GM10266 (cell line): ENCODE measurements at regions not wholly inside any gene's neighbourhood (a gene's known extent, or its start where the extent isn't known, plus 50 kb on each side); places are given as distances from the start of the nearest gene placed in this dataset.

ENCODE experiments used
- DNase-seq: peaks from one replicate; pipeline ENCODE4 v3.0.0; 2012; ENCODE audit errors: extremely low spot score
- CTCF ChIP-seq: IDR thresholded peaks from 2 replicates; pipeline ENCODE4 v1.5.1; 2012; ENCODE audit warnings: mild to moderate bottlenecking, low read depth; ENCODE audit not compliant: control insufficient read depth, insufficient read depth; ENCODE audit errors: missing control alignments

- no peak for DNase-seq
Measured at GRCh38 chr2:74759986-74760385, 73.9 kb upstream of the HK2 start.

GRCh38 chr2:74760875-74761630, 72.9 kb upstream of the HK2 start:
- no peak for DNase-seq
- TF ChIP-seq CTCF = no peak

More at GRCh38 chr2:74759986-74760385, 73.9 kb upstream of the HK2 start:
- TF ChIP-seq CTCF = no peak

GRCh38 chr2:74762789-74763188, 71.1 kb upstream of the HK2 start:
- DNase-seq = no peak
- TF ChIP-seq CTCF = peak; percentile 24

GRCh38 chr2:74763962-74764428, 69.9 kb upstream of the HK2 start:
- no peak for TF ChIP-seq CTCF
- DNase-seq = no peak

GRCh38 chr2:74764429-74765272, 69.3 kb upstream of the HK2 start:
- no peak for DNase-seq
- no peak for TF ChIP-seq CTCF

GRCh38 chr2:74766780-74767179, 67.1 kb upstream of the HK2 start:
- no peak for DNase-seq
- no peak for TF ChIP-seq CTCF

- TF ChIP-seq CTCF = no peak
- DNase-seq = no peak
Measured at GRCh38 chr2:74767618-74768017, 66.3 kb upstream of the HK2 start.
